CD4-positive, alpha-beta T cell (primary cell): ENCODE measurements at regions not wholly inside any gene's neighbourhood (a gene's known extent, or its start where the extent isn't known, plus 50 kb on each side); places are given as distances from the start of the nearest gene placed in this dataset.

ENCODE experiments used
- ATAC-seq: fragments of 200-7000 bp; cut with Tn5 transposase; one replicate; pipeline ENCODE4 v1.10.0; 2022; ENCODE audit warnings: mild to moderate bottlenecking; ENCODE audit not compliant: poor library complexity
- CTCF ChIA-PET: fragments of 350-600 bp; sonication (Branson Sonifier 250); formaldehyde crosslinking; loops from one replicate; lab custom pipeline; 2021; ENCODE audit warnings: antibody characterized with exemption, inconsistent platforms; lab: Charles Lee
- POLR2A ChIA-PET: fragments of 350-600 bp; sonication (Branson Sonifier 250); formaldehyde crosslinking; loops from one replicate; lab custom pipeline; 2021; ENCODE audit warnings: antibody characterized with exemption, inconsistent platforms; lab: Charles Lee
- DNase-seq, 14 experiments: peaks; one replicate each; pipeline ENCODE4 v3.0.0-alpha.2; 2013 to 2020; ENCODE audit warnings: mixed read lengths in 2 of 14
- H3K27ac ChIP-seq, 2 donors: one replicate each; pipeline versions ENCODE4 v1.5.1 to v1.7.0; 2013; ENCODE audit warnings: low read length in 2 of 2, low read depth in 1 of 2, mild to moderate bottlenecking in 1 of 2
- H3K27me3 ChIP-seq, 2 experiments: 1 replicate in 1 of 2; 2 replicates in 1 of 2; pipeline versions ENCODE4 v1.6.1 to v1.7.0; 2013; ENCODE audit warnings: low read length in 2 of 2, control low read depth in 1 of 2, mild to moderate bottlenecking in 1 of 2, moderate library complexity in 1 of 2; ENCODE audit not compliant: insufficient read depth in 2 of 2, control insufficient read depth in 1 of 2
- H3K36me3 ChIP-seq: one replicate; pipeline ENCODE4 v1.6.1; 2013; ENCODE audit warnings: low read length, control low read depth; ENCODE audit not compliant: insufficient read depth
- H3K4me1 ChIP-seq: one replicate; pipeline ENCODE4 v1.6.1; 2013; ENCODE audit warnings: low read length, control low read depth; ENCODE audit not compliant: insufficient read depth
- H3K4me3 ChIP-seq: one replicate; pipeline ENCODE4 v1.5.1; 2013; ENCODE audit warnings: mild to moderate bottlenecking, low read length, moderate library complexity
- H3K9me3 ChIP-seq, 2 experiments: 1 replicate in 1 of 2; 2 replicates in 1 of 2; pipeline versions ENCODE4 v1.6.1 to v1.7.0; 2013; ENCODE audit warnings: low read length in 2 of 2, mild to moderate bottlenecking in 2 of 2, control low read depth in 1 of 2, moderate library complexity in 1 of 2; ENCODE audit not compliant: control insufficient read depth in 1 of 2, insufficient read depth in 1 of 2
- H3K27ac Mint-ChIP-seq: one replicate; pipeline ENCODE4 v1.8.0; 2020; ENCODE audit warnings: mixed read lengths
- H3K27me3 Mint-ChIP-seq: one replicate; pipeline ENCODE4 v1.8.0; 2021; ENCODE audit warnings: mixed read lengths
- H3K36me3 Mint-ChIP-seq: one replicate; pipeline ENCODE4 v1.8.0; 2021; ENCODE audit warnings: low read depth, mixed read lengths
- H3K4me1 Mint-ChIP-seq: one replicate; pipeline ENCODE4 v1.8.0; 2021; ENCODE audit warnings: low read depth, mixed read lengths
- H3K4me3 Mint-ChIP-seq: one replicate; pipeline ENCODE4 v1.8.0; 2020; ENCODE audit warnings: mild to moderate bottlenecking, mixed read lengths
- H3K9me3 Mint-ChIP-seq: one replicate; pipeline ENCODE4 v1.8.0; 2020; ENCODE audit warnings: mixed read lengths
- CTCF ChIP-seq: fragments of 200-600 bp; IDR thresholded peaks from one replicate; pipeline ENCODE4 v1.8.0; 2022; ENCODE audit warnings: antibody characterized with exemption, mild to moderate bottlenecking
- intact Hi-C, 2 experiments: fragments of 100-400 bp; cut with DNase I in 1 of 2; cut with micrococcal nuclease in 1 of 2; formaldehyde crosslinking; loops; one replicate each; pipeline versions ENCODE4 v1.15.1 to v1.9.0; 2023 to 2025; cut with DNase I, micrococcal nuclease

GRCh38 chr14:98955036-98955740, 316.8 kb downstream of the BCL11B start:
- H3K27me3 ChIP-seq, result no peaks in the 10 kb centered on the region
- no peak for TF ChIP-seq CTCF
- H3K27ac ChIP-seq, result no peak overlapping the region
- Mint-ChIP-seq H3K27me3 (no peaks in the 10 kb centered on the region), H3K27ac (no peak overlapping the region), H3K4me1 (peaks cover 7% of the 10 kb centered on the region), H3K36me3 (no peaks in the 10 kb centered on the region), H3K9me3 (no peaks in the 10 kb centered on the region), H3K4me3 (no peak overlapping the region)
- H3K9me3 ChIP-seq, result no peaks in the 10 kb centered on the region
- DNase-seq (no peak), ATAC-seq (no peak)
- H3K4me3 ChIP-seq, result no peak overlapping the region
- H3K36me3 ChIP-seq, result no peaks in the 10 kb centered on the region
- intact Hi-C loops, result no loop called here
- ChIA-PET POLR2A (interaction anchor here (0.9 kb wide), 1 partner anchor 29 kb away, joined by 3 read pairs; no protein-coding TSS in a partner anchor), CTCF (no interaction called here)
- H3K4me1 ChIP-seq, result no peaks in the 10 kb centered on the region

DNA sequence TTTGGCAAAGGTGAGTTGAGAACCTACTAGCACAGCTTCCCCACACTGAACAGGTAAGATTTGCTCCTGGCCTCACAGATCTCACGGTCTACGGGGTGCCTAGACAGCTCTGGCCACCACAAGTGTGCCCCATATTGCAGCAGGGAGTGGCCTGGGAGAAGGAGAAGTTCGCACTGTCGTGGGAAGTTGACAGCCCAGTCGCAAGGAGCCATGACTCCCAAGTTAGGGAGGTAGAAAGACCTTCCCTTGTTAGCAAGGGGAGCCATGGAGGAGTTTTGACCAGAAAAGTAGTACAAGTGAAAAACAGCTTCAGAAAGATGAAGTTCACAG, 316.3 kb downstream of the BCL11B start:
- Mint-ChIP-seq H3K27me3 (no peaks in the 10 kb centered on the region), H3K36me3 (no peaks in the 10 kb centered on the region), H3K4me1 (peaks cover 12% of the 10 kb centered on the region), H3K9me3 (no peaks in the 10 kb centered on the region), H3K4me3 (no peak overlapping the region), H3K27ac (no peak overlapping the region)
- ChIA-PET CTCF (no interaction called here), POLR2A (interaction anchor here (0.9 kb wide), 1 partner anchor 28 kb away, joined by 3 read pairs; no protein-coding TSS in a partner anchor)
- DNase-seq (no peak), ATAC-seq (no peak)
- Histone ChIP-seq H3K27me3 (no peaks in the 10 kb centered on the region), H3K36me3 (no peaks in the 10 kb centered on the region), H3K9me3 (no peaks in the 10 kb centered on the region), H3K4me1 (no peaks in the 10 kb centered on the region), H3K27ac (no peak overlapping the region), H3K4me3 (no peak overlapping the region)
- TF ChIP-seq CTCF, result no peak
- intact Hi-C loops, result no loop called here

GRCh38 chr14:98956181-98956580, 315.8 kb downstream of the BCL11B start:
- no peaks in the 10 kb centered on the region for H3K36me3 ChIP-seq
- H3K4me3 ChIP-seq, result no peak overlapping the region
- H3K27ac ChIP-seq, result no peak overlapping the region
- CTCF ChIA-PET, result no interaction called here
- DNase-seq (no peak), ATAC-seq (no peak)
- H3K27ac Mint-ChIP-seq, result no peak overlapping the region
- H3K4me3 Mint-ChIP-seq, result no peak overlapping the region
- POLR2A ChIA-PET, result interaction anchor here (0.7 kb wide), 1 partner anchor 23 kb away, joined by 3 read pairs; no protein-coding TSS in a partner anchor
- H3K4me1 ChIP-seq, result no peaks in the 10 kb centered on the region
- peaks cover 16% of the 10 kb centered on the region for H3K4me1 Mint-ChIP-seq
- no peaks in the 10 kb centered on the region for H3K9me3 ChIP-seq
- H3K9me3 Mint-ChIP-seq, result no peaks in the 10 kb centered on the region
- TF ChIP-seq CTCF, result no peak
- H3K27me3 ChIP-seq, result no peaks in the 10 kb centered on the region
- no peaks in the 10 kb centered on the region for H3K36me3 Mint-ChIP-seq
- intact Hi-C loops, result no loop called here
- no peaks in the 10 kb centered on the region for H3K27me3 Mint-ChIP-seq
